ENCODE measurements at regions not wholly inside any gene's neighbourhood (a gene's known extent, or its start where the extent isn't known, plus 50 kb on each side); places are given as distances from the start of the nearest gene placed in this dataset.
"Not testable (repeated sequence)": the region's sequence is repeated elsewhere in the genome, so short reads cannot be mapped to it uniquely, and the experiment has no call there.

GRCh38 chr6:5833120-5833519 lies 173.6 kb downstream of the NRN1 start:
- dilution Hi-C loops (cut with MboI; ENCODE audit: extremely low pct_ligation_motif_present, low sequenced_read_pairs): no loop called here
- TF ChIP-seq, protein P1, sequence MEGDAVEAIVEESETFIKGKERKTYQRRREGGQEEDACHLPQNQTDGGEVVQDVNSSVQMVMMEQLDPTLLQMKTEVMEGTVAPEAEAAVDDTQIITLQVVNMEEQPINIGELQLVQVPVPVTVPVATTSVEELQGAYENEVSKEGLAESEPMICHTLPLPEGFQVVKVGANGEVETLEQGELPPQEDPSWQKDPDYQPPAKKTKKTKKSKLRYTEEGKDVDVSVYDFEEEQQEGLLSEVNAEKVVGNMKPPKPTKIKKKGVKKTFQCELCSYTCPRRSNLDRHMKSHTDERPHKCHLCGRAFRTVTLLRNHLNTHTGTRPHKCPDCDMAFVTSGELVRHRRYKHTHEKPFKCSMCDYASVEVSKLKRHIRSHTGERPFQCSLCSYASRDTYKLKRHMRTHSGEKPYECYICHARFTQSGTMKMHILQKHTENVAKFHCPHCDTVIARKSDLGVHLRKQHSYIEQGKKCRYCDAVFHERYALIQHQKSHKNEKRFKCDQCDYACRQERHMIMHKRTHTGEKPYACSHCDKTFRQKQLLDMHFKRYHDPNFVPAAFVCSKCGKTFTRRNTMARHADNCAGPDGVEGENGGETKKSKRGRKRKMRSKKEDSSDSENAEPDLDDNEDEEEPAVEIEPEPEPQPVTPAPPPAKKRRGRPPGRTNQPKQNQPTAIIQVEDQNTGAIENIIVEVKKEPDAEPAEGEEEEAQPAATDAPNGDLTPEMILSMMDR (optimal IDR thresholded peaks at IDR 0.05 in 1 of 3, IDR thresholded peaks at IDR 0.05 in 1 of 3, conservative IDR thresholded peaks at IDR 0.05 in 1 of 3; ENCODE audit: extremely low read depth in 1 of 3, insufficient read depth in 2 of 3, low read length in 3 of 3): no peak
- no peak for TF ChIP-seq EZH2 (IDR thresholded peaks at IDR 0.05; ENCODE audit: low read length)

GRCh38 chr6:5832668-5833067 lies 174.1 kb downstream of the NRN1 start:
- no peak overlapping the region for H3K4me3 ChIP-seq (ENCODE audit: control insufficient read depth in 2 of 3, extremely low read depth in 1 of 3, insufficient read depth in 2 of 3, low read depth in 1 of 3, low read length in 3 of 3)
- H3K27ac ChIP-seq (ENCODE audit: control insufficient read depth, insufficient read depth, low read length): no peak overlapping the region
- H4K20me1 ChIP-seq (ENCODE audit: control insufficient read depth, extremely low read depth, insufficient read depth, low read length): no peaks in the 10 kb centered on the region
- dilution Hi-C loops (cut with MboI; ENCODE audit: extremely low pct_ligation_motif_present, low sequenced_read_pairs): no loop called here
- H3K36me3 ChIP-seq (ENCODE audit: control insufficient read depth in 2 of 2, extremely low read depth in 1 of 2, insufficient read depth in 2 of 2, low read length in 2 of 2): no peaks in the 10 kb centered on the region
- no peak overlapping the region for H2AFZ ChIP-seq (ENCODE audit: control insufficient read depth, low read length)
- H3K79me2 ChIP-seq (ENCODE audit: control insufficient read depth, insufficient read depth, low read length): no peaks in the 10 kb centered on the region
- no peak for DNase-seq (ENCODE audit: low read depth, low spot score)
- no peaks in the 10 kb centered on the region for H3K9me1 ChIP-seq (ENCODE audit: control insufficient read depth, extremely low read depth, insufficient read depth, low read length)
- H3K4me1 ChIP-seq (ENCODE audit: control insufficient read depth, extremely low read depth, insufficient read depth, low read length): no peaks in the 10 kb centered on the region
- TF ChIP-seq, protein P1 (optimal IDR thresholded peaks at IDR 0.05 in 1 of 3, IDR thresholded peaks at IDR 0.05 in 1 of 3, conservative IDR thresholded peaks at IDR 0.05 in 1 of 3; ENCODE audit: extremely low read depth in 1 of 3, insufficient read depth in 2 of 3, low read length in 3 of 3): no peak
- TF ChIP-seq EZH2 (IDR thresholded peaks at IDR 0.05; ENCODE audit: low read length): no peak
- H3K9ac ChIP-seq (ENCODE audit: control insufficient read depth, extremely low read depth, insufficient read depth, low read length): no peak overlapping the region
- H3K27me3 ChIP-seq (ENCODE audit: control insufficient read depth, extremely low read depth, insufficient read depth, low read length): no peaks in the 10 kb centered on the region
- no peaks in the 10 kb centered on the region for H3K9me3 ChIP-seq (ENCODE audit: control insufficient read depth, low read depth, low read length)
- no peak for FAIRE-seq
- no peak overlapping the region for H3K4me2 ChIP-seq (ENCODE audit: control insufficient read depth, extremely low read depth, insufficient read depth, low read depth, low read length)

More at GRCh38 chr6:5833120-5833519, 173.6 kb downstream of the NRN1 start:
- H3K4me1 ChIP-seq (ENCODE audit: control insufficient read depth, extremely low read depth, insufficient read depth, low read length): no peaks in the 10 kb centered on the region
- no peaks in the 10 kb centered on the region for H3K79me2 ChIP-seq (ENCODE audit: control insufficient read depth, insufficient read depth, low read length)
- FAIRE-seq (no peak), DNase-seq (ENCODE audit: low read depth, low spot score) (no peak)
- H3K27me3 ChIP-seq (ENCODE audit: control insufficient read depth, extremely low read depth, insufficient read depth, low read length): no peaks in the 10 kb centered on the region
- H2AFZ ChIP-seq (ENCODE audit: control insufficient read depth, low read length): no peak overlapping the region
- H3K36me3 ChIP-seq (ENCODE audit: control insufficient read depth in 2 of 2, extremely low read depth in 1 of 2, insufficient read depth in 2 of 2, low read length in 2 of 2): no peaks in the 10 kb centered on the region
- H3K4me2 ChIP-seq (ENCODE audit: control insufficient read depth, extremely low read depth, insufficient read depth, low read depth, low read length): no peak overlapping the region
- H3K9ac ChIP-seq (ENCODE audit: control insufficient read depth, extremely low read depth, insufficient read depth, low read length): no peak overlapping the region
- H3K4me3 ChIP-seq (ENCODE audit: control insufficient read depth in 2 of 3, extremely low read depth in 1 of 3, insufficient read depth in 2 of 3, low read depth in 1 of 3, low read length in 3 of 3): no peak overlapping the region
- H3K27ac ChIP-seq (ENCODE audit: control insufficient read depth, insufficient read depth, low read length): no peak overlapping the region
- no peaks in the 10 kb centered on the region for H4K20me1 ChIP-seq (ENCODE audit: control insufficient read depth, extremely low read depth, insufficient read depth, low read length)
- H3K9me1 ChIP-seq (ENCODE audit: control insufficient read depth, extremely low read depth, insufficient read depth, low read length): no peaks in the 10 kb centered on the region
- no peaks in the 10 kb centered on the region for H3K9me3 ChIP-seq (ENCODE audit: control insufficient read depth, low read depth, low read length)

DNA sequence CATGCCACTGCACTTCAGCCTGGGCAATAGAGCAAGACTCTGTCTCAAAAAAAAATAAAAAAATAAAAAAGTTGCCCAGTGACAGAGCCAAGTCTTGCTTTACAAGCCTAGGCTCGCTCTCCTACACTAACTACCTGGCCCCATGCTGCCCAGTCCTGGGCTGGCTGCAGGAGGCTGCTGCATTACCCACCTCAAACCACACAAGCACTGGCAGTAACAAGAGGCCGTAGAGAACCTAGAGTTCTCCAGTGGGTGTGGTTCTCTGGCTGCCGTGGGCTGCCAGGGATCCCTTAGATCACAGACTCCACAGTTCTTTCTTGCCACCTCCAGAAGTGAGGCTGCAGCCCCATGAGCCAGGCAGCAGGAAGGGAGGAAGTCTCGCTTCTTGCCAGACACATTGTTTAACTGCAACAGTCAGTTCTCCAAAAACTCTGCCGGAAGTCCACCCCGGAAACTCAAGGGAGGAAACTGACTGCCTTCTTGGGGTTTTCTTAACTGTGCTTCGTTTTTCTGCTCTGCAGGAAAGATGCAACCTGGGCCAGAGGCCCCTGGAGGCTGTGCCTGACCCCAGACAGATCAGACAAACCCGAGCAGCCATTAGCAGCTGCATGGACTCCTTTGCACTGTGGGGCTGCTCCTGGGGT lies 175.4 kb downstream of the NRN1 start:
- H4K20me1 ChIP-seq (ENCODE audit: control insufficient read depth, extremely low read depth, insufficient read depth, low read length); H3K4me1 ChIP-seq (ENCODE audit: control insufficient read depth, extremely low read depth, insufficient read depth, low read length); DNase-seq (ENCODE audit: low read depth, low spot score); H3K4me2 ChIP-seq (ENCODE audit: control insufficient read depth, extremely low read depth, insufficient read depth, low read depth, low read length); H3K9me1 ChIP-seq (ENCODE audit: control insufficient read depth, extremely low read depth, insufficient read depth, low read length); H3K9me3 ChIP-seq (ENCODE audit: control insufficient read depth, low read depth, low read length); H3K4me3 ChIP-seq (ENCODE audit: control insufficient read depth in 2 of 3, extremely low read depth in 1 of 3, insufficient read depth in 2 of 3, low read depth in 1 of 3, low read length in 3 of 3); FAIRE-seq; H3K27ac ChIP-seq (ENCODE audit: control insufficient read depth, insufficient read depth, low read length); dilution Hi-C loops (cut with MboI; ENCODE audit: extremely low pct_ligation_motif_present, low sequenced_read_pairs); H3K27me3 ChIP-seq (ENCODE audit: control insufficient read depth, extremely low read depth, insufficient read depth, low read length); H3K79me2 ChIP-seq (ENCODE audit: control insufficient read depth, insufficient read depth, low read length); H2AFZ ChIP-seq (ENCODE audit: control insufficient read depth, low read length); H3K9ac ChIP-seq (ENCODE audit: control insufficient read depth, extremely low read depth, insufficient read depth, low read length); H3K36me3 ChIP-seq (ENCODE audit: control insufficient read depth in 2 of 2, extremely low read depth in 1 of 2, insufficient read depth in 2 of 2, low read length in 2 of 2): not testable (repeated sequence)

Measured in keratinocyte (primary cell).